HEK293 (cell line): ENCODE measurements at regions not wholly inside any gene's neighbourhood (a gene's known extent, or its start where the extent isn't known, plus 50 kb on each side); places are given as distances from the start of the nearest gene placed in this dataset.

ENCODE experiments used
- CTCF ChIA-PET: fragments of 350-600 bp; formaldehyde crosslinking; extraction: SDS; loops from one replicate; lab custom pipeline; 2021; ENCODE audit warnings: antibody characterized with exemption; lab: Yijun Ruan, JAX
- POLR2A ChIA-PET: fragments of 300-600 bp; formaldehyde crosslinking; extraction: SDS; loops from one replicate; lab custom pipeline; 2020; ENCODE audit warnings: antibody characterized with exemption, inconsistent platforms; lab: Yijun Ruan, JAX
- H3K27ac ChIP-seq: fragments of 200-500 bp; sonication (Bioruptor generic); 2 replicates; pipeline ENCODE4 v1.5.1; 2014; ENCODE audit warnings: low read depth, low read length, control low read depth, inconsistent platforms; ENCODE audit errors: extremely low read depth
- H3K36me3 ChIP-seq, 2 experiments: fragments of 200-500 bp in 1 of 2; sonication (Bioruptor generic) in 1 of 2; 1 replicate in 1 of 2; 2 replicates in 1 of 2; pipeline ENCODE4 v1.5.1; 2014 to 2017; ENCODE audit warnings: inconsistent platforms in 2 of 2, low read length in 2 of 2; ENCODE audit not compliant: control insufficient read depth in 2 of 2, insufficient read depth in 1 of 2
- H3K4me1 ChIP-seq: fragments of 200-500 bp; sonication (Bioruptor generic); 2 replicates; pipeline ENCODE4 v1.5.1; 2014; ENCODE audit warnings: mild to moderate bottlenecking, low read length, inconsistent platforms; ENCODE audit not compliant: control insufficient read depth, insufficient read depth
- H3K4me3 ChIP-seq: 2 replicates; pipeline ENCODE4 v1.5.1; 2011; ENCODE audit warnings: low read depth, mild to moderate bottlenecking, control low read depth, low read length, moderate library complexity
- H3K9me3 ChIP-seq: fragments of 200-500 bp; sonication (Bioruptor generic); 2 replicates; pipeline ENCODE4 v1.5.1; 2014; ENCODE audit warnings: low read depth, low read length, inconsistent platforms; ENCODE audit not compliant: control insufficient read depth, insufficient read depth
- GLIS2 ChIP-seq: fragments of 450-650 bp; formaldehyde crosslinking; IDR thresholded peaks from 2 replicates; pipeline ENCODE4 v1.5.1; 2016; ENCODE audit warnings: missing biosample characterization, missing genetic modification characterization
- HIC1 ChIP-seq: fragments of 450-650 bp; formaldehyde crosslinking; IDR thresholded peaks from 2 replicates; pipeline ENCODE4 v1.5.1; 2016; ENCODE audit warnings: missing biosample characterization, missing genetic modification characterization
- REST ChIP-seq: fragments of 450-650 bp; formaldehyde crosslinking; IDR thresholded peaks from 2 replicates; pipeline ENCODE4 v1.5.1; 2016; ENCODE audit warnings: missing biosample characterization, missing genetic modification characterization
- ZBTB21 ChIP-seq: fragments of 450-650 bp; formaldehyde crosslinking; IDR thresholded peaks from 2 replicates; pipeline ENCODE4 v1.5.1; 2017; ENCODE audit warnings: missing biosample characterization, missing genetic modification characterization
- ZNF169 ChIP-seq: fragments of 450-650 bp; formaldehyde crosslinking; IDR thresholded peaks from 2 replicates; pipeline ENCODE4 v1.5.1; 2016; ENCODE audit warnings: missing biosample characterization, missing genetic modification characterization
- ZNF221 ChIP-seq: fragments of 450-650 bp; formaldehyde crosslinking; IDR thresholded peaks from 2 replicates; pipeline ENCODE4 v1.5.1; 2017; ENCODE audit warnings: missing biosample characterization, missing genetic modification characterization, borderline replicate concordance
- ZNF311 ChIP-seq: fragments of 450-650 bp; formaldehyde crosslinking; IDR thresholded peaks from 2 replicates; pipeline ENCODE4 v1.5.1; 2017; ENCODE audit warnings: missing biosample characterization, missing genetic modification characterization, borderline replicate concordance
- ZNF335 ChIP-seq: fragments of 450-650 bp; formaldehyde crosslinking; conservative IDR thresholded peaks from 2 replicates; pipeline ENCODE4 v1.5.1; 2016; ENCODE audit warnings: missing biosample characterization, missing genetic modification characterization
- ZNF707 ChIP-seq: fragments of 450-650 bp; formaldehyde crosslinking; IDR thresholded peaks from 2 replicates; pipeline ENCODE4 v1.5.1; 2016; ENCODE audit warnings: missing biosample characterization, missing genetic modification characterization
- ZNF768 ChIP-seq: fragments of 450-650 bp; formaldehyde crosslinking; IDR thresholded peaks from 2 replicates; pipeline ENCODE4 v1.5.1; 2018; ENCODE audit warnings: missing biosample characterization, mild to moderate bottlenecking, missing genetic modification characterization
- ZNF777 ChIP-seq: fragments of 450-650 bp; formaldehyde crosslinking; IDR thresholded peaks from 2 replicates; pipeline ENCODE4 v1.5.1; 2017; ENCODE audit warnings: missing biosample characterization, missing genetic modification characterization, borderline replicate concordance
- ZNF791 ChIP-seq: fragments of 450-650 bp; formaldehyde crosslinking; IDR thresholded peaks from 2 replicates; pipeline ENCODE4 v1.5.1; 2016; ENCODE audit warnings: missing biosample characterization, missing genetic modification characterization
- TF ChIP-seq, protein P1 (sequence below): fragments of 450-650 bp; formaldehyde crosslinking; IDR thresholded peaks from 2 replicates; pipeline ENCODE4 v1.5.1; 2016; ENCODE audit warnings: missing biosample characterization, missing genetic modification characterization
- TF ChIP-seq, protein P2 (sequence below): fragments of 450-650 bp; formaldehyde crosslinking; IDR thresholded peaks from 2 replicates; pipeline ENCODE4 v1.5.1; 2017; ENCODE audit warnings: missing biosample characterization, missing genetic modification characterization
- TF ChIP-seq, protein P3 (sequence below): fragments of 450-650 bp; formaldehyde crosslinking; IDR thresholded peaks from 2 replicates; pipeline ENCODE4 v1.5.1; 2017; ENCODE audit warnings: missing biosample characterization, missing genetic modification characterization
- TF ChIP-seq, protein P4 (sequence below): fragments of 450-650 bp; formaldehyde crosslinking; IDR thresholded peaks from 2 replicates; pipeline ENCODE4 v1.5.1; 2016; ENCODE audit warnings: missing biosample characterization, missing genetic modification characterization

DNA sequence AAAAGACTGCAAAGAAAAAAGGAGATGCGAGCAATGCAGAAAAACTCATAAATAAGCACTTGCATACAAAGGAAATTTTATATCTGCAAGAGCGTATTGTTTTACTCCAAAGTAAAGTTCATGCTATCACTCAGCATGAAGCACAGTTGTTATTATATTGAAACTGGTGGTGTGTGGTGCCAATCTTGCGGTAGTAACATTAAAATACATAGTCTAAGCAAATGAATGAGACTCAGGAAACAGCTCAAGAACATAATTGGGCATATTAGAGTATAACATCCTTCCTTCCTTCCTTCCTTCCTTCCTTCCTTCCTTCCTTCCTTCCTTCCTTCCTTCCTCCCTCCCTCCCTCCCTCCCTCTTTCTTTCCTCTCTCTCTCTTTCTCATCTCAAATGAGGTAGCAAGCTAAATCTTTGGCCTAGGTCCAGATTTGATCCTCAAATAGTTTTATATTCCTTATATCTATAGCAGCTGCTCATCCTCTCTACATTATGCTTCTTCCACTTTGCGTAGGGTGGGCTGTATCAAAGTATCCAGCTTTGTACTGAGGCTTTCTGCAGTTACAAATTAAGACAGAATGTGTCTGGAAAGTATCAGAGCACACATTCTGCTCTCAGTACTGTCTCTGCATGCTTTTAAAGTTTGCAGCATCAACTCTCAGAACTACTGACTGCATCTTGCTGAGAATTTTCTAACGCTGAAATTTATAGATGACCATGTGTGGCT lies 718.3 kb downstream of the RERGL start (continued):
- no peak for TF ChIP-seq REST (tag by site-specific recombination)
- TF ChIP-seq, protein P1, sequence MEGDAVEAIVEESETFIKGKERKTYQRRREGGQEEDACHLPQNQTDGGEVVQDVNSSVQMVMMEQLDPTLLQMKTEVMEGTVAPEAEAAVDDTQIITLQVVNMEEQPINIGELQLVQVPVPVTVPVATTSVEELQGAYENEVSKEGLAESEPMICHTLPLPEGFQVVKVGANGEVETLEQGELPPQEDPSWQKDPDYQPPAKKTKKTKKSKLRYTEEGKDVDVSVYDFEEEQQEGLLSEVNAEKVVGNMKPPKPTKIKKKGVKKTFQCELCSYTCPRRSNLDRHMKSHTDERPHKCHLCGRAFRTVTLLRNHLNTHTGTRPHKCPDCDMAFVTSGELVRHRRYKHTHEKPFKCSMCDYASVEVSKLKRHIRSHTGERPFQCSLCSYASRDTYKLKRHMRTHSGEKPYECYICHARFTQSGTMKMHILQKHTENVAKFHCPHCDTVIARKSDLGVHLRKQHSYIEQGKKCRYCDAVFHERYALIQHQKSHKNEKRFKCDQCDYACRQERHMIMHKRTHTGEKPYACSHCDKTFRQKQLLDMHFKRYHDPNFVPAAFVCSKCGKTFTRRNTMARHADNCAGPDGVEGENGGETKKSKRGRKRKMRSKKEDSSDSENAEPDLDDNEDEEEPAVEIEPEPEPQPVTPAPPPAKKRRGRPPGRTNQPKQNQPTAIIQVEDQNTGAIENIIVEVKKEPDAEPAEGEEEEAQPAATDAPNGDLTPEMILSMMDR (tag by site-specific recombination), result no peak
- no peak for TF ChIP-seq ZNF335 (tag by site-specific recombination)
- TF ChIP-seq ZNF768 (tag by site-specific recombination), result no peak
- no peak for TF ChIP-seq ZNF311 (tag by site-specific recombination)
- TF ChIP-seq HIC1 (tag by site-specific recombination), result no peak
- TF ChIP-seq, protein P2, sequence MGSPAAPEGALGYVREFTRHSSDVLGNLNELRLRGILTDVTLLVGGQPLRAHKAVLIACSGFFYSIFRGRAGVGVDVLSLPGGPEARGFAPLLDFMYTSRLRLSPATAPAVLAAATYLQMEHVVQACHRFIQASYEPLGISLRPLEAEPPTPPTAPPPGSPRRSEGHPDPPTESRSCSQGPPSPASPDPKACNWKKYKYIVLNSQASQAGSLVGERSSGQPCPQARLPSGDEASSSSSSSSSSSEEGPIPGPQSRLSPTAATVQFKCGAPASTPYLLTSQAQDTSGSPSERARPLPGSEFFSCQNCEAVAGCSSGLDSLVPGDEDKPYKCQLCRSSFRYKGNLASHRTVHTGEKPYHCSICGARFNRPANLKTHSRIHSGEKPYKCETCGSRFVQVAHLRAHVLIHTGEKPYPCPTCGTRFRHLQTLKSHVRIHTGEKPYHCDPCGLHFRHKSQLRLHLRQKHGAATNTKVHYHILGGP (tag by site-specific recombination), result no peak

DNA sequence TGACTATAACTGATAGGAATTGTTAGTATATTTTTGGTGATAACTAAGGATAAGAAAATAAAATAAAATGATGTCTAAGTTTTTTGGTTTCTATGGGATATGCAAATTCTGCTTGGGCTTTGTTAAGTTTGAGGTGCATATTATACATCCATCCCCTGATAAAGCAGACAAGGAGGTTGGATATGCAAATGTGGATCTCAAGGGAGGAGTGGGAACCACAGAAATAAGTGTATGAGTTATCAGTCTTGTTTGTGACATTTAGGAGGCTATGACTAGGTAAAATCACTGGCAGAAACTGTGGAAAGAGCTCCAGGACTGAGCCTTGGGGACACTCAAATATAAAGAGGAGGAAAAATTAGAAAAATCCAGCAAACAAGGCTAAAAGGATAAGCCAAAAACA lies 719.4 kb downstream of the RERGL start:
- TF ChIP-seq, protein P3, sequence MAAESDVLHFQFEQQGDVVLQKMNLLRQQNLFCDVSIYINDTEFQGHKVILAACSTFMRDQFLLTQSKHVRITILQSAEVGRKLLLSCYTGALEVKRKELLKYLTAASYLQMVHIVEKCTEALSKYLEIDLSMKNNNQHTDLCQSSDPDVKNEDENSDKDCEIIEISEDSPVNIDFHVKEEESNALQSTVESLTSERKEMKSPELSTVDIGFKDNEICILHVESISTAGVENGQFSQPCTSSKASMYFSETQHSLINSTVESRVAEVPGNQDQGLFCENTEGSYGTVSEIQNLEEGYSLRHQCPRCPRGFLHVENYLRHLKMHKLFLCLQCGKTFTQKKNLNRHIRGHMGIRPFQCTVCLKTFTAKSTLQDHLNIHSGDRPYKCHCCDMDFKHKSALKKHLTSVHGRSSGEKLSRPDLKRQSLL (tag by site-specific recombination), result no peak
- TF ChIP-seq, protein P4, sequence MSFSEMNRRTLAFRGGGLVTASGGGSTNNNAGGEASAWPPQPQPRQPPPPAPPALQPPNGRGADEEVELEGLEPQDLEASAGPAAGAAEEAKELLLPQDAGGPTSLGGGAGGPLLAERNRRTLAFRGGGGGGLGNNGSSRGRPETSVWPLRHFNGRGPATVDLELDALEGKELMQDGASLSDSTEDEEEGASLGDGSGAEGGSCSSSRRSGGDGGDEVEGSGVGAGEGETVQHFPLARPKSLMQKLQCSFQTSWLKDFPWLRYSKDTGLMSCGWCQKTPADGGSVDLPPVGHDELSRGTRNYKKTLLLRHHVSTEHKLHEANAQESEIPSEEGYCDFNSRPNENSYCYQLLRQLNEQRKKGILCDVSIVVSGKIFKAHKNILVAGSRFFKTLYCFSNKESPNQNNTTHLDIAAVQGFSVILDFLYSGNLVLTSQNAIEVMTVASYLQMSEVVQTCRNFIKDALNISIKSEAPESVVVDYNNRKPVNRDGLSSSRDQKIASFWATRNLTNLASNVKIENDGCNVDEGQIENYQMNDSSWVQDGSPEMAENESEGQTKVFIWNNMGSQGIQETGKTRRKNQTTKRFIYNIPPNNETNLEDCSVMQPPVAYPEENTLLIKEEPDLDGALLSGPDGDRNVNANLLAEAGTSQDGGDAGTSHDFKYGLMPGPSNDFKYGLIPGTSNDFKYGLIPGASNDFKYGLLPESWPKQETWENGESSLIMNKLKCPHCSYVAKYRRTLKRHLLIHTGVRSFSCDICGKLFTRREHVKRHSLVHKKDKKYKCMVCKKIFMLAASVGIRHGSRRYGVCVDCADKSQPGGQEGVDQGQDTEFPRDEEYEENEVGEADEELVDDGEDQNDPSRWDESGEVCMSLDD (tag by site-specific recombination), result no peak
- no peak for TF ChIP-seq ZNF221
- no peak for TF ChIP-seq ZNF777 (tag by site-specific recombination)
- TF ChIP-seq ZNF707, result no peak
- no peak for TF ChIP-seq ZNF791 (tag by site-specific recombination)
- TF ChIP-seq GLIS2 (tag by site-specific recombination), result no peak
- no peak for TF ChIP-seq ZBTB21
- TF ChIP-seq ZNF169 (tag by site-specific recombination), result no peak
- TF ChIP-seq, protein P1 (tag by site-specific recombination), result no peak
- no peak overlapping the region for H3K4me3 ChIP-seq
- no peak overlapping the region for H3K27ac ChIP-seq
- no peaks in the 10 kb centered on the region for H3K36me3 ChIP-seq
- no peaks in the 10 kb centered on the region for H3K9me3 ChIP-seq
- ChIA-PET POLR2A (no interaction called here), CTCF (no interaction called here)
- no peaks in the 10 kb centered on the region for H3K4me1 ChIP-seq
